ENCODE measurements at regions not wholly inside any gene's neighbourhood (a gene's known extent, or its start where the extent isn't known, plus 50 kb on each side); places are given as distances from the start of the nearest gene placed in this dataset.

DNA sequence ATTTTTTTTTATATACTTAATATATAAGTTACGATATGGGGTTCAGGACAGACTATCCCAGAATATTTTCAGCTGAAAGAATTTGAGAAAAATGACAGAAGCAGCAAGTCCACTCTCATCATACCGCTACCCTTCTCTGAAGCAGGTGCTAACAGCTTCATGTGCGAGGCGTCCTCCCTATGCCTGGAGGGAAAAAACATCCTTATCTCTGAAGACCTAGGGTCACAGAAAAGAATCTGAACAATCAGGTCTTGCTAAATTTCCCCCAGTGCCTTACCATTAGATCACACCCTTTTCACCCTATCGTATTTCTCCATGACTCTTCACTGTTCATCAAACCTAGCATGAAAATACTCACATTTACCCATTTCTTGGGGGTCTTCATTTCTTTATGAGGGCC is 51.9 kb upstream of the CREB1 start:
- TF ChIP-seq, protein P1, sequence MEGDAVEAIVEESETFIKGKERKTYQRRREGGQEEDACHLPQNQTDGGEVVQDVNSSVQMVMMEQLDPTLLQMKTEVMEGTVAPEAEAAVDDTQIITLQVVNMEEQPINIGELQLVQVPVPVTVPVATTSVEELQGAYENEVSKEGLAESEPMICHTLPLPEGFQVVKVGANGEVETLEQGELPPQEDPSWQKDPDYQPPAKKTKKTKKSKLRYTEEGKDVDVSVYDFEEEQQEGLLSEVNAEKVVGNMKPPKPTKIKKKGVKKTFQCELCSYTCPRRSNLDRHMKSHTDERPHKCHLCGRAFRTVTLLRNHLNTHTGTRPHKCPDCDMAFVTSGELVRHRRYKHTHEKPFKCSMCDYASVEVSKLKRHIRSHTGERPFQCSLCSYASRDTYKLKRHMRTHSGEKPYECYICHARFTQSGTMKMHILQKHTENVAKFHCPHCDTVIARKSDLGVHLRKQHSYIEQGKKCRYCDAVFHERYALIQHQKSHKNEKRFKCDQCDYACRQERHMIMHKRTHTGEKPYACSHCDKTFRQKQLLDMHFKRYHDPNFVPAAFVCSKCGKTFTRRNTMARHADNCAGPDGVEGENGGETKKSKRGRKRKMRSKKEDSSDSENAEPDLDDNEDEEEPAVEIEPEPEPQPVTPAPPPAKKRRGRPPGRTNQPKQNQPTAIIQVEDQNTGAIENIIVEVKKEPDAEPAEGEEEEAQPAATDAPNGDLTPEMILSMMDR (IDR thresholded peaks at IDR 0.05): no peak
- no peak for TF ChIP-seq POLR2A (IDR thresholded peaks at IDR 0.05)

Data from breast epithelium (tissue), 3 donors.